ENCODE measurements at regions not wholly inside any gene's neighbourhood (a gene's known extent, or its start where the extent isn't known, plus 50 kb on each side); places are given as distances from the start of the nearest gene placed in this dataset.

DNA sequence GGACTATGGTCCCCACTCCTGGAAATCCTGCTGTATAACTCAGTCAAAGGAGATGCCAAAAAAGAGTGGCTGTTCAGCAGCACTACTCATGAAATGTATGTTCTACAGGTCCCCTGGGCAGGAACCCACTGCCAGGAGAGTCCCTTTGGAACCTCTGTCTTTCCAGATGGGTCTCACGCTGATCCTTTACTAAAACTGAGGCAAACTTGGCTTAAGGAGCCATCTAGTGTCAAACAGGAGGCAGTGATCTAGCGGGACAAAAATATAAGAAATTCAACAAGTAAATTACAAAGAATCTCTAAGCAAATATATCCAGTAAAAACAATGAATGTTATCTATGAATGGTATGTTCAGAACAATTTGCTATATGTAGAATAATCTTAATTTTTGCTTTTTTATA, 80.5 kb upstream of the PRMT6 start:
- no peak overlapping the region for H3K27ac ChIP-seq
- no peak overlapping the region for H3K4me3 ChIP-seq

- H3K4me3 ChIP-seq, result no peak overlapping the region
These were observed 77.8 kb upstream of the PRMT6 start for GRCh38 chr1:106978477-106979322.

DNA sequence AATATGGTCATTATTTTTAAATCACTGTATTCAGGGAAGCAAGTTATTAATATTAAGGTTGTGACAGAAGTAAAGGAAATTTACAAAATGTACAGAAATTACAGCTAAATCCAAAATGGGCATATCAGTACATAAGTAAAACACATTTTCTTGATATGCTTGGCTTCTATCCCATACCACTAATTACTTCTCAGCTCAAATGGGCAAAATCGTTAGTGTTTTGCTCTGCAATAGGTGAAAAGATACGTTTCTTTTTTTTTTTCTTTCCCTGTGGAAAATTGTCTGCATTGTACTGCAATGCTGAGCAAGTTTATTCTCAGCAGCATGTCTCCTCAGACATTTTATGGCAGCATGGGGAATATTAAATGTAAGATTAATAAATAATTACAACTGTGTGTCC, 77.1 kb upstream of the PRMT6 start:
- H3K4me3 ChIP-seq, result no peak overlapping the region
- H3K27ac ChIP-seq, result no peak overlapping the region

More at GRCh38 chr1:106978477-106979322, 77.8 kb upstream of the PRMT6 start:
- no peak overlapping the region for H3K27ac ChIP-seq

GRCh38 chr1:106980121-106980520, 76.4 kb upstream of the PRMT6 start:
- Histone ChIP-seq H3K4me3 (no peak overlapping the region), H3K27ac (no peak overlapping the region)

- no peak overlapping the region for H3K4me3 ChIP-seq
- no peak overlapping the region for H3K27ac ChIP-seq
These were observed 71.7 kb upstream of the PRMT6 start for GRCh38 chr1:106984801-106985200.

DNA sequence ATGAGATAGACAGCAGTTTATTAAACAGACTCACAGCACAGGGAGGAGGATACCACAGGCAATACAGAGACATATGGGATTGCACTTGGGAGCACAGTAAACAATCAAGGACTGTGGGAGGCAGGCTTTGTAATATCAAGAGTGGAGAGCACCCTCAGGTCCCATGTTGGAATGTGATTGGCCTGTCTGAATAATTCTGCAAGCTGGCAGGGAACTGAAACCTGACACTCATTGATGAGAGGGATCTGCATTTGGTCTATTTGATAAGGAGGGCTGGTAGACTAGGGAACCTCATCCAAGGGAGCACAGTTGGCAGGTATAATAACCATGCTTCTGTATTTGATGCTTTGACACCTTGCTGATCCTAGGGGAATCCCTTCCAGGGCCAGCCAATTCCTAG, 69.9 kb upstream of the PRMT6 start:
- H3K4me3 ChIP-seq, result no peak overlapping the region

GRCh38 chr1:106995970-106996369, 60.5 kb upstream of the PRMT6 start:
- Histone ChIP-seq H3K27ac (no peak overlapping the region), H3K4me3 (no peak overlapping the region)

More for the DNA sequence above, 69.9 kb upstream of the PRMT6 start:
- H3K27ac ChIP-seq, result no peak overlapping the region

DNA sequence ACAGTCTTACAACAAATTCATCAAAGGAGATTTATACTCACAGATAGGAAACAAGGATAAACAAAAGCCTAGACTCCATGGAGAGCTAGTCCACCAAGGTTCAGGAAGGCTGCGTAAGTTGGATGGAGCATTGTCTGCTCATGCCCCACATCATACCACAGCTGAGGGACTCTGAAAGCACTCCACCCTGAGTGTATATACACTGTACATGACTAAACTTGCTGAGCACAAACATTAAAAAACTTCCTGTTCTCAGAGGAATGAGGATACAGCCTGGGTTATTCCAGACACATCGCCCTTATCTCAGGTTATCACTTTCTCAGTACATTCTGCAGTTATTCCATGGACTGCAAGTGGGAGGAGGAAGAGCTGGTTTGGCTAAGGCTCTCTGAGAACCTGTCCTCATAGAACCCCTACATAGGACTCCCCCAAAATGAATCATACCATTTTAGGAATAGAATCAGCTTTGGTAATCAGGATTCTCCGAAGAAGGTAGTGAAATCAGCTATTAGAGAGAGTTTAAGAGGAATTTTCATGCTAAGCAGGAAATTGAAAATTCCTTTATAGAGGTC, 58.0 kb upstream of the PRMT6 start:
- Histone ChIP-seq H3K27ac (no peak overlapping the region), H3K4me3 (no peak overlapping the region)

GRCh38 chr1:107000902-107001301, 55.6 kb upstream of the PRMT6 start:
- no peak overlapping the region for H3K27ac ChIP-seq
- no peak overlapping the region for H3K4me3 ChIP-seq

GRCh38 chr1:107003972-107004371, 52.5 kb upstream of the PRMT6 start:
- Histone ChIP-seq H3K4me3 (no peak overlapping the region), H3K27ac (no peak overlapping the region)

GRCh38 chr1:107004421-107004820, 52.1 kb upstream of the PRMT6 start:
- no peak overlapping the region for H3K4me3 ChIP-seq
- H3K27ac ChIP-seq, result no peak overlapping the region

Data from skin epidermis (tissue), 12 donors.